Activated CD8-positive, alpha-beta T cell treated with anti-CD3 and anti-CD28 coated beads for 36 hours (primary cell): ENCODE measurements at regions not wholly inside any gene's neighbourhood (a gene's known extent, or its start where the extent isn't known, plus 50 kb on each side); places are given as distances from the start of the nearest gene placed in this dataset.

ENCODE experiments used
- ATAC-seq: fragments of 200-7000 bp; cut with Tn5 transposase; one replicate; pipeline ENCODE4 v1.10.0; 2021; ENCODE audit warnings: mild to moderate bottlenecking, moderate library complexity
- CTCF ChIA-PET: fragments of 350-600 bp; sonication (Branson Sonifier 250); formaldehyde crosslinking; loops from one replicate; lab custom pipeline; 2021; ENCODE audit warnings: antibody characterized with exemption; lab: Charles Lee
- POLR2A ChIA-PET: fragments of 350-600 bp; sonication (Branson Sonifier 250); formaldehyde crosslinking; loops from one replicate; lab custom pipeline; 2021; ENCODE audit warnings: antibody characterized with exemption; lab: Charles Lee
- DNase-seq: peaks from one replicate; pipeline ENCODE4 v3.0.0-alpha.2; 2020
- H3K27ac Mint-ChIP-seq: one replicate; pipeline ENCODE4 v1.8.0; 2021; ENCODE audit warnings: mild to moderate bottlenecking, mixed read lengths
- H3K27me3 Mint-ChIP-seq: one replicate; pipeline ENCODE4 v1.8.0; 2021; ENCODE audit warnings: mixed read lengths
- H3K36me3 Mint-ChIP-seq: one replicate; pipeline ENCODE4 v1.8.0; 2021; ENCODE audit warnings: low read depth, mixed read lengths
- H3K4me1 Mint-ChIP-seq: one replicate; pipeline ENCODE4 v1.8.0; 2021; ENCODE audit warnings: low read depth, mixed read lengths
- H3K4me3 Mint-ChIP-seq: one replicate; pipeline ENCODE4 v1.8.0; 2021; ENCODE audit warnings: mild to moderate bottlenecking, moderate library complexity, mixed read lengths
- H3K9me3 Mint-ChIP-seq: one replicate; pipeline ENCODE4 v1.8.0; 2021; ENCODE audit warnings: mixed read lengths
- CTCF ChIP-seq: fragments of 200-600 bp; IDR thresholded peaks from one replicate; pipeline ENCODE4 v1.8.0; 2022; ENCODE audit warnings: antibody characterized with exemption, mild to moderate bottlenecking
- intact Hi-C: fragments of 100-400 bp; cut with micrococcal nuclease; formaldehyde crosslinking; loops from one replicate; pipeline ENCODE4 v1.10.0; 2022

GRCh38 chr22:47786650-47787290 is 1024.3 kb downstream of the TBC1D22A start:
- ChIA-PET CTCF (no interaction called here), POLR2A (no interaction called here)
- no peak for TF ChIP-seq CTCF
- no peak for ATAC-seq
- H3K4me3 Mint-ChIP-seq, result no peak overlapping the region
- H3K4me1 Mint-ChIP-seq, result no peaks in the 10 kb centered on the region
- DNase-seq, result no peak
- no peak overlapping the region for H3K27ac Mint-ChIP-seq
- no peaks in the 10 kb centered on the region for H3K36me3 Mint-ChIP-seq
- intact Hi-C loops, result no loop called here
- peaks cover 3% of the 10 kb centered on the region for H3K9me3 Mint-ChIP-seq
- peaks cover 11% of the 10 kb centered on the region for H3K27me3 Mint-ChIP-seq

- ATAC-seq, result no peak
- H3K27ac Mint-ChIP-seq, result no peak overlapping the region
- H3K4me3 Mint-ChIP-seq, result no peak overlapping the region
- no peak for DNase-seq
- ChIA-PET CTCF (no interaction called here), POLR2A (no interaction called here)
- H3K9me3 Mint-ChIP-seq, result peaks cover 3% of the 10 kb centered on the region
- intact Hi-C loops, result no loop called here
- no peaks in the 10 kb centered on the region for H3K36me3 Mint-ChIP-seq
- no peaks in the 10 kb centered on the region for H3K4me1 Mint-ChIP-seq
- H3K27me3 Mint-ChIP-seq, result peaks cover 11% of the 10 kb centered on the region
- no peak for TF ChIP-seq CTCF
Measured at GRCh38 chr22:47784991-47785390, 1022.5 kb downstream of the TBC1D22A start.

GRCh38 chr22:47784367-47784983 is 1022.0 kb downstream of the TBC1D22A start:
- ChIA-PET POLR2A (no interaction called here), CTCF (no interaction called here)
- peaks cover 3% of the 10 kb centered on the region for H3K9me3 Mint-ChIP-seq
- no peaks in the 10 kb centered on the region for H3K36me3 Mint-ChIP-seq
- TF ChIP-seq CTCF, result no peak
- no peak overlapping the region for H3K4me3 Mint-ChIP-seq
- ATAC-seq (no peak), DNase-seq (no peak)
- no peaks in the 10 kb centered on the region for H3K4me1 Mint-ChIP-seq
- H3K27ac Mint-ChIP-seq, result no peak overlapping the region
- intact Hi-C loops, result no loop called here
- H3K27me3 Mint-ChIP-seq, result peaks cover 8% of the 10 kb centered on the region

- Mint-ChIP-seq H3K4me1 (no peaks in the 10 kb centered on the region), H3K36me3 (no peaks in the 10 kb centered on the region), H3K4me3 (no peak overlapping the region), H3K27ac (no peak overlapping the region), H3K27me3 (peaks cover 6% of the 10 kb centered on the region), H3K9me3 (peaks cover 3% of the 10 kb centered on the region)
- ATAC-seq (no peak), DNase-seq (no peak)
- intact Hi-C loops, result no loop called here
- ChIA-PET POLR2A (no interaction called here), CTCF (no interaction called here)
- TF ChIP-seq CTCF, result no peak
Measured at GRCh38 chr22:47783433-47784366, 1021.2 kb downstream of the TBC1D22A start.
